OCI-LY7 (cell line): ENCODE measurements at regions not wholly inside any gene's neighbourhood (a gene's known extent, or its start where the extent isn't known, plus 50 kb on each side); places are given as distances from the start of the nearest gene placed in this dataset.
A peak's percentile ranks its signal among the peaks of the same experiment; 100 is the strongest.

Experiments
- EZH2phosphoT487 ChIP-seq: fragments of 200-600 bp; sonication (generic); IDR thresholded peaks from 2 replicates; pipeline ENCODE4 v1.6.1; 2018; ENCODE audit warnings: low read depth, borderline replicate concordance, mild to moderate bottlenecking, mixed run types, antibody characterized with exemption, low read length, moderate library complexity, mixed read lengths
- TF ChIP-seq, protein P1 (sequence below): fragments of 200-600 bp; sonication (generic); conservative IDR thresholded peaks from 2 replicates; pipeline ENCODE4 v1.5.1; 2014; ENCODE audit warnings: mild to moderate bottlenecking, antibody characterized with exemption, low read length, moderate library complexity, mixed read lengths

DNA sequence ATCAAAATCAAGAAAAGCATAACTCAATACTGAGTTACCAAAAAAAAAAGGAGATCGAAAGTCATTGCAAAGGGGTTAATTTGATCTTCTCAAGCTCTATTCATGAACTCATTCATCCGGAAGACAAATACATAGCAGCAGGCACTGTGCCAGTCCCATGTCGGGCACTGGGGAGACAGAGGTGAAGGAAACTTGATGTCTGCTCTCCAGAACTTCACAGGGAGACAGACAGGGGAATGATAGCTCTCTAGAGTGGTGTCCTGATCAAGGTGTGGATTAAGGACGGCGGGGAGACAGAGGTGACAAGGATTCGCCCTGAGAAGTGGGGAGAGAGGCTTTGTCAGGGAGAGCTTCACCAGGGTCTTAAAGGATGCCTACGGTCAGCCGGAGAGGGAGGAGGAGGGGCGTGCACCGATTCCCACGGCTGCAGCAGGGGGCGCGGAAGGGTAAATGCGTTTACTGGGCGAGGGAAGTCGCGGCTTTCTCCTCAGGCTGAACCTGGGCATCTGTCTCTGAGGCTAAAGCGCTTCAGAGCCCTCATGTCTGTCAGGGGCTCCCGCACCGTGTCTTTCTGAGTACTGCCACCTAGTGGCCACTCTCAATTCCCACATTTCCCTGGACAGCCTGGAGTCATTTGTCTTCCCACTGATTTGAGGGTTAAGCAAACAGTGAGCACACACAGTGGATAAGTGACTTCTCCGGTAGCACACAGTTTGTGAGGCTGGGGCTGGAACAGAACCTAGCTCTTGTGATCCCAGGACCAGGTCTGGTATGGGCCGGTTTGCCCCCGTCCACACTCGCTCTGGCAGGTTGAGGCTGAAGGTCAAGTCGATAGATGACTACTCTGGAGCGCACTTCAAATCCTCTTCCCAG lies 152.8 kb downstream of the TENT5C start:
- TF ChIP-seq, protein P1, sequence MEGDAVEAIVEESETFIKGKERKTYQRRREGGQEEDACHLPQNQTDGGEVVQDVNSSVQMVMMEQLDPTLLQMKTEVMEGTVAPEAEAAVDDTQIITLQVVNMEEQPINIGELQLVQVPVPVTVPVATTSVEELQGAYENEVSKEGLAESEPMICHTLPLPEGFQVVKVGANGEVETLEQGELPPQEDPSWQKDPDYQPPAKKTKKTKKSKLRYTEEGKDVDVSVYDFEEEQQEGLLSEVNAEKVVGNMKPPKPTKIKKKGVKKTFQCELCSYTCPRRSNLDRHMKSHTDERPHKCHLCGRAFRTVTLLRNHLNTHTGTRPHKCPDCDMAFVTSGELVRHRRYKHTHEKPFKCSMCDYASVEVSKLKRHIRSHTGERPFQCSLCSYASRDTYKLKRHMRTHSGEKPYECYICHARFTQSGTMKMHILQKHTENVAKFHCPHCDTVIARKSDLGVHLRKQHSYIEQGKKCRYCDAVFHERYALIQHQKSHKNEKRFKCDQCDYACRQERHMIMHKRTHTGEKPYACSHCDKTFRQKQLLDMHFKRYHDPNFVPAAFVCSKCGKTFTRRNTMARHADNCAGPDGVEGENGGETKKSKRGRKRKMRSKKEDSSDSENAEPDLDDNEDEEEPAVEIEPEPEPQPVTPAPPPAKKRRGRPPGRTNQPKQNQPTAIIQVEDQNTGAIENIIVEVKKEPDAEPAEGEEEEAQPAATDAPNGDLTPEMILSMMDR, result peak; percentile 95
- TF ChIP-seq EZH2phosphoT487, result no peak
